NCI-H1436 treated with DMSO at 0.1 percent for 48 hours (cell line): ENCODE measurements at regions not wholly inside any gene's neighbourhood (a gene's known extent, or its start where the extent isn't known, plus 50 kb on each side); places are given as distances from the start of the nearest gene placed in this dataset.

Experiments
- DNase-seq: peaks from one replicate; lab custom pipeline; 2025; lab: John Stamatoyannopoulos, UW

GRCh38 chr1:239322369-239322768 is 64.0 kb upstream of the CHRM3 start:
- peak; percentile 75 for DNase-seq

GRCh38 chr1:239321877-239322276 is 64.5 kb upstream of the CHRM3 start:
- peak; percentile 75 for DNase-seq

GRCh38 chr1:239317948-239318347 is 68.4 kb upstream of the CHRM3 start:
- no peak for DNase-seq

- DNase-seq: no peak
Measured at GRCh38 chr1:239315631-239316217, 70.6 kb upstream of the CHRM3 start.

- no peak for DNase-seq
Measured at GRCh38 chr1:239311331-239311730, 75.0 kb upstream of the CHRM3 start.

- DNase-seq: no peak
Measured at GRCh38 chr1:239308701-239309333, 77.6 kb upstream of the CHRM3 start.

GRCh38 chr1:239307886-239308285 is 78.5 kb upstream of the CHRM3 start:
- DNase-seq: no peak

GRCh38 chr1:239306426-239306825 is 79.9 kb upstream of the CHRM3 start:
- no peak for DNase-seq

GRCh38 chr1:239303289-239303688 is 83.1 kb upstream of the CHRM3 start:
- DNase-seq: no peak

- DNase-seq: no peak
Measured at GRCh38 chr1:239302696-239303095, 83.7 kb upstream of the CHRM3 start.

GRCh38 chr1:239301251-239301650 is 85.1 kb upstream of the CHRM3 start:
- DNase-seq: no peak

GRCh38 chr1:239297910-239298309 is 88.5 kb upstream of the CHRM3 start:
- DNase-seq: no peak

- no peak for DNase-seq
Measured at GRCh38 chr1:239293350-239294110, 92.8 kb upstream of the CHRM3 start.

GRCh38 chr1:239288820-239289554 is 97.4 kb upstream of the CHRM3 start:
- no peak for DNase-seq

GRCh38 chr1:239287296-239287695 is 99.1 kb upstream of the CHRM3 start:
- DNase-seq: no peak

- no peak for DNase-seq
Measured at GRCh38 chr1:239283216-239283615, 103.2 kb upstream of the CHRM3 start.

GRCh38 chr1:239282411-239282810 is 104.0 kb upstream of the CHRM3 start:
- no peak for DNase-seq

GRCh38 chr1:239276051-239276450 is 110.3 kb upstream of the CHRM3 start:
- no peak for DNase-seq

- DNase-seq: no peak
Measured at GRCh38 chr1:239274242-239274830, 112.0 kb upstream of the CHRM3 start.

GRCh38 chr1:239270509-239270908 is 115.9 kb upstream of the CHRM3 start:
- DNase-seq: no peak

- DNase-seq: no peak
Measured at GRCh38 chr1:239269706-239270105, 116.7 kb upstream of the CHRM3 start.

- DNase-seq: no peak
Measured at GRCh38 chr1:239268941-239269340, 117.4 kb upstream of the CHRM3 start.
